ENCODE measurements at regions not wholly inside any gene's neighbourhood (a gene's known extent, or its start where the extent isn't known, plus 50 kb on each side); places are given as distances from the start of the nearest gene placed in this dataset.

DNA sequence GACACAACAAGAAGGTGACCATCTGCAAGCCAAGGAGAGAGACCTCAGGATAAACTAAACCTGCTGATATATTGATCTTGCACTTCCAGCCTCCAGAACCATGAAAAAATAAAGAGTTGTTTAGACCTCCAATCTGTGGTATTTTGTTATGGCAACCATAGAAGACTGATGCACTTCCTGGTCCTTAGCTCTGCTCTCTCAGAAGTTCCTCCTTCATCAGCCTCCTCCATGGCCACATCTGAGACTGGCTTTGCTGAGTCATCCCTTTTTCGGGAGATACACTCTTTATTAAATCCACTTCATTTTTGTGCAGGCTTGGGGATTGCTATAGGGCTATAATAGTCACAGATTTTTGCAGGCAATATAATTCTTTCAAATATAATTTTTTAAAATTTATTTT is 89.6 kb upstream of the ATF7IP start:
- DNase-seq (ENCODE audit: low read depth, low spot score): no peak

DNA sequence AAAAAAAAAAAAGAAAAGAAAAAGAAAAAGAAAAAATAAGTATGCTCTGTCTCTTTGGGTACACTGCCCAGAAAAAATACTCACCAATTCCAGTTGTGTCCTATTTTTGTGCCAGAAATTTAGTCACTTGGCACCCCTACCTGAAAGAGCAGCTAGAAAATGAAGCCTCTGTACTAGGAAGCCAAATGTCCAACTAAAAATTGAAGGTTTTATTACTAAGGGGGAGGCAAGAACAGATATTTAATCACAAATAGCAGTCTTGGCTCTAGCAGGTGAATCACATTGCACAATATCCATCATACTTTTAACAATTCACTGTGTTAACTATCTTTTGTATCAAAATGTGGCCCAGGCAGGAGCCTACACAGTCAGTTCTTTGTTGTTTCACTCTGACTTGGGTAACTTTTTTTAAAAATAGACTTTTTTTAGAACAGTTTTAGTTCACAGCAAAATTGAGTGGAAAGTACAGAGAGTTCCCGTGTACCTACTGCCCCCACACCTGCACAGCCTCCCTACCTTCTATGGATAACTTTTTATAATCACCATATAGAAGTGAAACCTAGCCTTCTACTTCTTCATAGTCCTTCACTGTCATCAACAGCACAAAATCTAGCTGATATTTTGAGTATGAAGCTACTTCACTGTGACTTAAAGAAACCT is 87.1 kb upstream of the ATF7IP start:
- DNase-seq (ENCODE audit: low read depth, low spot score): no peak

DNA sequence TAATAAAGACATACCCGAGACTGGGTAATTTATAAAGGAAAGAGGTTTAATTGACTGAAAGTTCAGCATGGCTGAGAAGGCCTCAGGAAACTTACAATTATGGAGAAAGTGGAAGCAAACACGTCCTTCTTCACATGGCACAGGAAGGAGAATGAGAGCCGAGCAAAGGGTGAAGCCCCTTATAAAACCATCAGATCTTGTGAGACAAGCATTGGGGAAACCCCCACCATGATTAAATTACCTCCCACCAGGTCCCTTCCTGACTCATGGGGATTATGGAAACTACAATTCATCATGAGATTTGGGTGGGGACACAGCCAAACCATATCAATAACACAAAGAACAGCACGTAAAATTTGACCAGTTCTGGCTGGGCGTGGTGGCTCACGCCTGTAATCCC is 85.6 kb upstream of the ATF7IP start:
- no peak for DNase-seq (ENCODE audit: low read depth, low spot score)

DNA sequence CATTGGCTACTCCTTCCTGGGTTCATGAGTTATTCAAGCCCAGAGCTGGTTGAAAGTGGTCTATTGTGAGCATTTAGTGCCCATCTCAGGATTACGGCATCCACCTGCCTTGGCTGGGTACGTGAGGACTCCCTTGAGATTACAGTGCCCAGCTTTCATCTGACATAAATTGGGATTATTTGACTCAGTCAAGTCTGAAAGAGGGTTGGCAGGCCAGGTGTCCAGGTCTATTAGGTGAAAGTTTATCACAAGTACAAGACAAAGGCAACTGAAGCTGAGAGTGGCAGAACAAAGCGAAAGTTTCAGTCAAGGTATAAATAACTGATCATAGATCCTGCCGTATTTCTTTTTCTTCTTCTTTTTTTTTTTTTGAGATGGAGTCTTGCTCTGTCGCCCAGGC is 84.6 kb upstream of the ATF7IP start:
- no peak for DNase-seq (ENCODE audit: low read depth, low spot score)

DNA sequence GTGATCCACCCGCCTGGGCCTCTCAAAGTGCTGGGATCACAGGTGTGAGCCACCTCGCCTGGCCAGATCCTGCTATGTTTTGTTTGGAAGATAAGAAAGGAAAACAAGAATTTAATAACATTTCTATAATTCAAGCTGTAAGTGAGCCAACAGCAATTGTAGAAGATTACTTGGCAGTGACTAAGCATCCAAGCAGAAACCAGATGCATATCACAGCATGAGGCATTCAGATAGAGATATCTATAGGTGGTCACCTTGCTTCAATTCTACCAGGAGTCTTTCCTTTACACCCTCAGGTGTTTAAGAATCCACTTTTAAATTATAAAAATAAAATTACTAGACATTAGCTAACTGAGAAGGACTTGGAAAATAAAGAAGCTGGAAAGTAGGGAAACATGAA is 83.9 kb upstream of the ATF7IP start:
- DNase-seq (ENCODE audit: low read depth, low spot score): no peak

DNA sequence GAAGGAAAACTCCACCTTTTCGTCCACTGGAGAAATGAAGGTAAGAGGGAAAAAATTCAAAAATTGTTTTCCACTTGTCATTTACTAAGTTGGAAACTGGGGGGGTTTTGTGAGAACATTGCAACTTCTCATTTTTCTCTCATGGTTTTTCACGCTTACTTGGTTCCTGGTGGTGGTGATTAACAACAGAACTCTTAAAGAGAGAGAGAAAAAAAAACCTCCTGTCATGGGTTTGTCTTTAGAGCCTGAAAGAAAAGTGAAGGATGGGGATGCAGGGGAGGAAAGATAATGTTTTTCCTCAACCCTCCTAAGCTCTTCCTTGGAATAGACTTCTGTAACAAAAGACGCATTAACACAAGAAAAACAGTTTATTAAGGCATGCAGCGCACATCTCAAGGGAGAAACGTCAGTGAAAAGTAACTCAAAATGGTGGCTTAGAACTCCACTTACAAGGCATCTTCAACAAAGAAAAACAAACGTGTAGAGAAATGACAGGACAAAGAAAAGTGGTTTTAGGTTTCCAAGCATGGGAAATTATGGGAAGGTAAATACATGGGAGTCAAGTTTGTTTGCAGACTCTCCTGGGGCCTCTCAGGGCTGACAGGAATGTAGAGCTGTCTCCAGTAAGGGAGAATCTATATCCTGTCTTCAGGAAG is 81.9 kb upstream of the ATF7IP start:
- no peak for DNase-seq (ENCODE audit: low read depth, low spot score)

DNA sequence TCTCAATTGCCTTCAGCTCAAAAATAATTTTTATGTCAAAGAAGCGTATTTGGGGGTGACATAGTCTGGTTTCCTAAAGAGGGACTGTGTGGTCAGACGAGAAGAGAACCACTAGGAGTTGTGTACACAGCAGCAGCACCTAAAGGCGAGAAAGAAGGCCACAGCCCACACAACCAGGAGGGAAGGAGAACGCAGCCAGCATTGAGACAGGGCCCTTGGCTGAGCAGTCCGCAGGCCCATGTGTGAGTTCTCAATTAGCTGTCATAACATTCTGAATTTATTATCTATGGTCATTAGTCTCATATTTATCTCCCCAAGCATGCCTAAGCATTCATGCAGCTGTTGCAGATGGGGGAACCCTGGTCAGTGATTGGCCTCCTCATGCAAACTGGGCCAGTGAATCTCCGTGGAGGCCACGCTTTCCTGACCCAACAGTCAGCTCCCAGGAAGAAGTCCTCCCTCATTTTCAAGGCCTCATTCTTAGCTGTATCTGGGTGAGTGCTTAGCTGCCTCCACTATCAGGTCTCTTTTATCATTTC is 81.2 kb upstream of the ATF7IP start:
- no peak for DNase-seq (ENCODE audit: low read depth, low spot score)

DNA sequence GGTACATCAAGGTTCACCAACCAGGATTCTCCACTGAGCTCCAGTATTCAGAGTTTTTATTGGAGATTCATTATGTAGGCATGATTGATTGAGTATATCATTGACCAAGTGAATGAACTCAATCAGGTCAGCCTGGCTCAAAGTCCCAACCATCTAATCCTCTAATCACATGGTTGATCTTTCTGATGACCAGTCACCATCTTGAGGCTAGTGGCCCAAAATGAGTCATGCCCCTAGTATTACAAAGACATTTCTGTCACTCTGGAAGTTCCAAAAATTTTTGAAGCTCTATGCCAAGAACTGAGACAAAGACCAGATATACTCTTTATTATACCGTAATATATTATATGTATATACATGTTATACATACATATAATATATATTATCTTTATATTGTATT is 75.9 kb upstream of the ATF7IP start:
- DNase-seq (ENCODE audit: low read depth, low spot score): no peak

DNA sequence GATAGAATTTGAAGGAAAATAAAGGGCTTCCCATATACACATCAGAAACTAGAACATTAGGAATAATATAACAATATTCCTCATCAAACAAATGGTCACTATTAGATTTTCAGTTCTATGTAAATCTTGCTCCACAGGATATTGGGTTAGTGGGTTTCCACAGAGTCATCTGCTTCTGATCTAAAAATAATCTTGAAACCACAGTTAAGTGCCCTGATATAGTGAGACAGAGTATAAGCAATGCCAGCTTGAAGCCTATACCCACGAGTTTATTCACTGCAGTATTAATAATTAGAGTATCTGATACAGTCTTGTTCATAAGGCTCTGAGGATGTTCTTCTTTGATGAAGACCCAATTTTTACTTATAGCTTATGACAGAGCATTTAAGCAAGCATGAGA is 74.5 kb upstream of the ATF7IP start:
- no peak for DNase-seq (ENCODE audit: low read depth, low spot score)

DNA sequence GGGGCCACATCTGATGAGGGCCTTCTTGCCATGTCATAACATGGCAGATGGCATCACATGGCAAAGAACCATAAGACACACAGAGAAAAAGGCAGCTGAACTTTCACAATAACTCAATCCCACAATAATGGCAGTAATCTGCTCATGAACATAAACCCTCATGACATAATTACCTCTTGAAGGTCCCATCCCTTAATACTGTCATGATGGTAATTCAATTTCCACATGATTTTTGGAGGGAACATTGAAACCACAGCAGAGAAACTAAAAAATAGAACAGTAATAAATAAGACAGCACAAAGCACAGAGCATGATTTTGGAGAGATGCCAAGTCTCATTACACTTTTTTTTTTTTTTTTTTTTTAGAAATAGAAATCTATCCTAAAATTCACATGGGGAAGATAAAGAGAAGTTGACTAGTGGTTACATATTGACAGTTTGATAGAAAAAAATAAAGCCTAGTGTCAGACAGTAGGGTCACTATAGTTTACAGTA is 61.8 kb upstream of the ATF7IP start:
- no peak for DNase-seq (ENCODE audit: low read depth, low spot score)

DNA sequence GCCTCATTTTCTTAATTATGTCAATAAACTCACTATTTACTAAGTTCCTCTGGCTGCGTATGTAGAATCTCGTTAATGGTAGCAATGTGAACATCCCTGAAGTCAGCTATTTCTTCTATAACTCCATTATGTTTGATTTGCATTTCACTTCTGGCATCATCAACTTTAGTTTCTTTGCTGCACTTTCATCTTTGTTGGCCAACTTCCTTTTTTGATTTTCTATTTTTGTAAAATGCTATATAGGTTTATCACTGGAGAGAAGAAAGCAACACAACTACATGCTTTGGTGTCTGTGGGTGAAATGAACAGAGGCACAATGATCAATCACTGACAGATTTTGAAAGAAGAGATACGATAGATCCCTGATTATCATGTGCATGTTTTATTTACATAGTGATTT is 58.5 kb upstream of the ATF7IP start:
- no peak for DNase-seq (ENCODE audit: low read depth, low spot score)

DNA sequence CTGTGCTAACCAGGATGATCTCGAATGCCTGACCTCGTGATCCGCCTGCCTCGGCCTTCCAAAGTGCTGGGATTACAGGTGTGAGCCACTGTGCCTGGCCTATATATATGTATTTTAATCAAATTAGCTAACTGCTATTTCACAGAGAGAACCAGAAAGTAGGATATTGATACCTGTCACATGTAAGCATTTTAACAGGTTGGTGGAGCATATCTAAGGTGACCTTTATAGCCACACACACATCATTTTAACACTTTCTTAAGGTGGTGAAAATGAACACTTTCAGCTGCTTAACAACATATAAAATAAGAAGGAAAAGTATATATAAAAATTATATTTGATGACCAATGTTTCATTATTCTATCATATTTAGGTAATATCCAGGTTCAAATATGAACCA is 57.0 kb upstream of the ATF7IP start:
- no peak for DNase-seq (ENCODE audit: low read depth, low spot score)

DNA sequence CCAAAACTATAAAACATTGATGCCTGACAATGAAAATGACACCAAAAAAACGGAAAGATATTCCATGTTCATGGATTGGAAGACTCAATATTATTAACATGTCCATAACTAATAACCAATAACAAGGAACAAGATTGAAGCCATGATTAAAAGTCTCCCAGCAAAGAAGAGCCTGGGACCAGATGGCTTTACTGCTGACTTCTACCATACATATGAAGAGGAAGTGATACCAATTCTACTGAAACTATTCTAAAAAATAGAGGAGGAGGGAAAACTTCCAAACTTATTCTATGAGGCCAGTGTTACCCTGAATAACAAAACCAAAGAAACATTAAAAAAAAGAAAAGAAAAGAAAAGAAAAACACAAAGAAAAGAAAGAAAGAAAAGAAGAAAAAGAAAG is 54.6 kb upstream of the ATF7IP start:
- no peak for DNase-seq (ENCODE audit: low read depth, low spot score)

DNA sequence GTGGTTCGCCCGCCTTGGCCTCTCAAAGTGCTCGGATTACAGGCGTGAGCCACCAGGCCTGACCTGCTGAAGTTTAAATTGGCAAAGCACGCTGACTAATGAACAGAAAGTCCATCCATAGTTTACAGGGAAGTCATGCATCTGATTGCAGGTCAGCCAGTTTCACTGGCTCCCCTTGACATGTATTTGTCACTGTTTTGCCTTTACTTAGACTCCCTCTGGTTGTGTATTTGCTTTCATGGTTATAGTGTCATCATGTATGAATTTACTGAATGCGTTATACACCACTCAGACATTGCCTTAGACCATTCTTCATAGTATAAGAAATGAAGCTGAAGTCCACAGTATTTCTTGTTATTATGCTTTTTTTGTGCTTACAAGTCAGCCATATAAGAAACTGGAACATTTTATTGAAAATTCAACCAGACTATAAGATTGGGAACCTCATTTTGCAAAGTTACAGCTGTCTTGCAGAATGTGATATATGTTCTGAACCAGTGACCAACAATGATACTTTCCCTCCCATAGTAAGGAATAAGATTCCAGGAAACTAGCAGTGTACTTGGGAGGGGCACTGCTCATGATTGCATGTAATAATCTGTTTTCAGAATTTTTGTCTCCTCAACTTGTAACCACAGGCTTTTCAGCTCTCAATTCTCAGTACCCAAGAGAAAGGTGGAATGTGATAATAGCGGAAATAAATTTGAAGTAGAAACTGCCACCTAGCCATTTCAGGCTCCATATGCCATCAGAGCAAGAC is 51.9 kb upstream of the ATF7IP start:
- DNase-seq (ENCODE audit: low read depth, low spot score): no peak

DNA sequence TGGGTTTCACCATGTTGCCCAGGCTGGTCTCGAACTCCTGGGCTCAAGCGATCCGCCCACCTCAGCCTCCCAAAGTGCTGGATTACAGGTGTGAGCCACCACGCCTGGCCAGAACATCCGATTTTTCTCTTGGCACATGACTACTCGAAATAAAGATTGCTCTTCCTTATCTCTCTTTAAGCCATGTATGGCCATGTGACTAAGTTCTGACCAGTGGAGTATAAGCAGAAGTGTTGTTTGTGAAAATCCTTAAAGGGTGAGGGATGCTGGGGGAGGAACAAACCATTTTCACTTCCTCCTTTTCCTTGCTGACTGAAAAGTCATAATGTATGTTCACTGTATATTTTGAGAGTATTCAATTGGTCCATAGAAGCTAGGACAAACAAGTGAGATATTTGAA is 50.7 kb upstream of the ATF7IP start:
- DNase-seq (ENCODE audit: low read depth, low spot score): no peak

DNA sequence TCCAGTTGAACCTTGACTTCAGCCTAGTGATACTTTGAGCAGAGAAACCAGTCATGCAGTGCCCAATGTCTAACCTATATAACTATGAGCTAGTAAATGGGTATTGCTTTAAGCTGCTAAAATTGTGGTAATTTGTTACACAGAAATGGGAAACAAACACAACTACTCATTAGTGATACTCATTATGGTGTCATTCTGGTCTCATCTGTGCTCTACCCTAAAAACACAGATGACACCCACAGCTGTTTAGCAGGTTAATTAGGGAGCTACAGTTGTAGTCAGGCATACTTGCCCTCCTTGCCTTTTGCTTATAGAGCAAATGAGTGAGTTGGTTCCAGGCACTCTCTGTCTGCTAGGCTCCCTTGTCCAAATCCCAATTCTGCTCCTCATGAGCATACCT is 50.0 kb upstream of the ATF7IP start:
- no peak for DNase-seq (ENCODE audit: low read depth, low spot score)
